ENCODE measurements at regions not wholly inside any gene's neighbourhood (a gene's known extent, or its start where the extent isn't known, plus 50 kb on each side); places are given as distances from the start of the nearest gene placed in this dataset.

- no peak overlapping the region for H3K4ac ChIP-seq (ENCODE audit: low read depth, low read length)
- no peaks in the 10 kb centered on the region for H3K36me3 ChIP-seq (ENCODE audit: control insufficient read depth, insufficient read depth, low read length)
- H3K79me2 ChIP-seq (ENCODE audit: control insufficient read depth, insufficient read depth, low read length): no peaks in the 10 kb centered on the region
- H3K9ac ChIP-seq (ENCODE audit: low read length): no peak overlapping the region
- no peak overlapping the region for H2BK120ac ChIP-seq (ENCODE audit: low read depth, low read length)
- H2BK5ac ChIP-seq (ENCODE audit: low read length): no peak overlapping the region
- no peak overlapping the region for H3K23ac ChIP-seq (ENCODE audit: low read length)
- H2AK5ac ChIP-seq (ENCODE audit: low read length): no peak overlapping the region
- H4K8ac ChIP-seq (ENCODE audit: low read depth, low read length): no peak overlapping the region
- no peaks in the 10 kb centered on the region for H3K27me3 ChIP-seq (ENCODE audit: insufficient read depth, low read length, poor library complexity)
- WGBS (ENCODE audit: extremely low coverage, insufficient coverage, low lambda C conversion rate): no CpG with 5 or more reads among the region's 2 CpGs
- no peaks in the 10 kb centered on the region for H3K79me1 ChIP-seq (ENCODE audit: low read length)
- H2BK15ac ChIP-seq (replicated peaks; ENCODE audit: low read depth): no peak overlapping the region
- no peak overlapping the region for H3K18ac ChIP-seq (ENCODE audit: low read length)
- H3K4me2 ChIP-seq (ENCODE audit: low read length): no peak overlapping the region
- no peak for DNase-seq
- H3K56ac ChIP-seq (ENCODE audit: low read length): no peak overlapping the region
- no peak overlapping the region for H3K27ac ChIP-seq (ENCODE audit: low read depth, low read length)
- H3K4me3 ChIP-seq (ENCODE audit: low read length): no peak overlapping the region
- H3K4me1 ChIP-seq (ENCODE audit: control insufficient read depth, low read depth, low read length): no peaks in the 10 kb centered on the region
- no peak overlapping the region for H4K5ac ChIP-seq (ENCODE audit: low read length)
Observed at GRCh38 chr2:12051831-12052230, 305.4 kb downstream of the LPIN1 start.

- Histone ChIP-seq H2BK120ac (ENCODE audit: low read depth, low read length) (no peak overlapping the region), H3K79me2 (ENCODE audit: control insufficient read depth, insufficient read depth, low read length) (no peaks in the 10 kb centered on the region), H2AK5ac (ENCODE audit: low read length) (no peak overlapping the region), H3K18ac (ENCODE audit: low read length) (no peak overlapping the region), H3K4me3 (ENCODE audit: low read length) (no peak overlapping the region), H4K8ac (ENCODE audit: low read depth, low read length) (no peak overlapping the region), H3K23ac (ENCODE audit: low read length) (no peak overlapping the region), H3K4me2 (ENCODE audit: low read length) (no peak overlapping the region), H4K5ac (ENCODE audit: low read length) (no peak overlapping the region), H2BK15ac (replicated peaks; ENCODE audit: low read depth) (no peak overlapping the region), H3K4me1 (ENCODE audit: control insufficient read depth, low read depth, low read length) (no peaks in the 10 kb centered on the region), H3K36me3 (ENCODE audit: control insufficient read depth, insufficient read depth, low read length) (no peaks in the 10 kb centered on the region), H3K9ac (ENCODE audit: low read length) (no peak overlapping the region), H3K56ac (ENCODE audit: low read length) (no peak overlapping the region), H3K79me1 (ENCODE audit: low read length) (no peaks in the 10 kb centered on the region), H3K27ac (ENCODE audit: low read depth, low read length) (no peak overlapping the region), H3K27me3 (ENCODE audit: insufficient read depth, low read length, poor library complexity) (no peaks in the 10 kb centered on the region), H3K4ac (ENCODE audit: low read depth, low read length) (no peak overlapping the region), H2BK5ac (ENCODE audit: low read length) (no peak overlapping the region)
- WGBS (ENCODE audit: extremely low coverage, insufficient coverage, low lambda C conversion rate): no CpG with 5 or more reads among the region's 3 CpGs
- DNase-seq: no peak
Observed at GRCh38 chr2:12052796-12053195, 306.4 kb downstream of the LPIN1 start.

GRCh38 chr2:12054956-12055618 is 308.7 kb downstream of the LPIN1 start:
- H3K4me1 ChIP-seq (ENCODE audit: control insufficient read depth, low read depth, low read length): no peaks in the 10 kb centered on the region
- no peak overlapping the region for H3K4ac ChIP-seq (ENCODE audit: low read depth, low read length)
- H3K4me2 ChIP-seq (ENCODE audit: low read length): no peak overlapping the region
- no peaks in the 10 kb centered on the region for H3K27me3 ChIP-seq (ENCODE audit: insufficient read depth, low read length, poor library complexity)
- H3K23ac ChIP-seq (ENCODE audit: low read length): no peak overlapping the region
- no peak overlapping the region for H3K4me3 ChIP-seq (ENCODE audit: low read length)
- H4K5ac ChIP-seq (ENCODE audit: low read length): no peak overlapping the region
- H3K36me3 ChIP-seq (ENCODE audit: control insufficient read depth, insufficient read depth, low read length): no peaks in the 10 kb centered on the region
- DNase-seq: no peak
- H2BK15ac ChIP-seq (replicated peaks; ENCODE audit: low read depth): no peak overlapping the region
- H3K56ac ChIP-seq (ENCODE audit: low read length): no peak overlapping the region
- no peak overlapping the region for H2BK5ac ChIP-seq (ENCODE audit: low read length)
- H4K8ac ChIP-seq (ENCODE audit: low read depth, low read length): no peak overlapping the region
- no peak overlapping the region for H2BK120ac ChIP-seq (ENCODE audit: low read depth, low read length)
- H3K18ac ChIP-seq (ENCODE audit: low read length): no peak overlapping the region
- H3K9ac ChIP-seq (ENCODE audit: low read length): no peak overlapping the region
- no peak overlapping the region for H3K27ac ChIP-seq (ENCODE audit: low read depth, low read length)
- H2AK5ac ChIP-seq (ENCODE audit: low read length): no peak overlapping the region
- H3K79me1 ChIP-seq (ENCODE audit: low read length): no peaks in the 10 kb centered on the region
- no peaks in the 10 kb centered on the region for H3K79me2 ChIP-seq (ENCODE audit: control insufficient read depth, insufficient read depth, low read length)
- WGBS (ENCODE audit: extremely low coverage, insufficient coverage, low lambda C conversion rate): no CpG with 5 or more reads among the region's 3 CpGs

DNA sequence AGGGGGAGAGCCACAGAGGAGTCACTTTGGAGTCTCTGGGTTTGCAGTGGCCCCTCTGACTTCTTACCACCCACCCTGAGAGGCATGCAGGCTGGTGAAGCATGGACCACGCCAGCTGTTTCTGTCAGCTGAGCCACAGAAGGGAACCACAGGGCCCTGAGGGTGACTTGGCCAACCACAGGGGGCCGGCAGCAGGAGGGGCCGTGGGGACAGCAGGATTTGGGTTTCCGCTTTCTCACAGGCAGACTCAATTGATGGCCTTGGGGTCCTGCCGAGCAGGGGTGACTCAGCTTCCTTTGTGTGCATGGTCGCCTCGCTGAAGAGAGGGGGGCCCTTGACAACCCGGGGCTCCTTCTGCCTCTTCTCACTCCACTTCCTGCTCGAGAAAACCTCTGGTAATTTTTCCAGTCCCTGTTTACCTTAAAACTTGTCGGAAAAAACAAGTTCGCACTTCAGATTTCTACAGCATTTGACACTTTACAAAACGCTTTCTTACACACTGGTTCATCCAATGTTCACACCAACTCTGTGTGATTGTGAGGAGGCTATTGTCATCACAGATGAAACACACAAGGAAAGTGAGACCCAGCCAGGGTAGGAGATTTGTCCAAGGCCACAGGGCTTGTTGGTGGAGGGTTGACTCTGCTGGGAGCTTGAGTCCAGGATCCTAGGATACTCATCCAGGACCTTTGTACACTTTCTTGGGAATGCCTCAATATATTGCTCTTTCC is 311.2 kb downstream of the LPIN1 start:
- Histone ChIP-seq H4K5ac (ENCODE audit: low read length) (no peak overlapping the region), H3K23ac (ENCODE audit: low read length) (no peak overlapping the region), H3K9ac (ENCODE audit: low read length) (no peak overlapping the region), H3K4ac (ENCODE audit: low read depth, low read length) (peak overlapping the region; percentile 39), H4K8ac (ENCODE audit: low read depth, low read length) (no peak overlapping the region), H3K27me3 (ENCODE audit: insufficient read depth, low read length, poor library complexity) (no peaks in the 10 kb centered on the region), H3K56ac (ENCODE audit: low read length) (no peak overlapping the region), H3K79me1 (ENCODE audit: low read length) (no peaks in the 10 kb centered on the region), H3K4me2 (ENCODE audit: low read length) (no peak overlapping the region), H2BK120ac (ENCODE audit: low read depth, low read length) (no peak overlapping the region), H3K4me3 (ENCODE audit: low read length) (no peak overlapping the region), H3K18ac (ENCODE audit: low read length) (no peak overlapping the region), H2BK15ac (replicated peaks; ENCODE audit: low read depth) (no peak overlapping the region), H3K79me2 (ENCODE audit: control insufficient read depth, insufficient read depth, low read length) (no peaks in the 10 kb centered on the region), H3K4me1 (ENCODE audit: control insufficient read depth, low read depth, low read length) (no peaks in the 10 kb centered on the region), H2BK5ac (ENCODE audit: low read length) (no peak overlapping the region), H2AK5ac (ENCODE audit: low read length) (no peak overlapping the region), H3K36me3 (ENCODE audit: control insufficient read depth, insufficient read depth, low read length) (no peaks in the 10 kb centered on the region), H3K27ac (ENCODE audit: low read depth, low read length) (no peak overlapping the region)
- DNase-seq: no peak
- no CpG with 5 or more reads among the region's 12 CpGs for WGBS (ENCODE audit: extremely low coverage, insufficient coverage, low lambda C conversion rate)

DNA sequence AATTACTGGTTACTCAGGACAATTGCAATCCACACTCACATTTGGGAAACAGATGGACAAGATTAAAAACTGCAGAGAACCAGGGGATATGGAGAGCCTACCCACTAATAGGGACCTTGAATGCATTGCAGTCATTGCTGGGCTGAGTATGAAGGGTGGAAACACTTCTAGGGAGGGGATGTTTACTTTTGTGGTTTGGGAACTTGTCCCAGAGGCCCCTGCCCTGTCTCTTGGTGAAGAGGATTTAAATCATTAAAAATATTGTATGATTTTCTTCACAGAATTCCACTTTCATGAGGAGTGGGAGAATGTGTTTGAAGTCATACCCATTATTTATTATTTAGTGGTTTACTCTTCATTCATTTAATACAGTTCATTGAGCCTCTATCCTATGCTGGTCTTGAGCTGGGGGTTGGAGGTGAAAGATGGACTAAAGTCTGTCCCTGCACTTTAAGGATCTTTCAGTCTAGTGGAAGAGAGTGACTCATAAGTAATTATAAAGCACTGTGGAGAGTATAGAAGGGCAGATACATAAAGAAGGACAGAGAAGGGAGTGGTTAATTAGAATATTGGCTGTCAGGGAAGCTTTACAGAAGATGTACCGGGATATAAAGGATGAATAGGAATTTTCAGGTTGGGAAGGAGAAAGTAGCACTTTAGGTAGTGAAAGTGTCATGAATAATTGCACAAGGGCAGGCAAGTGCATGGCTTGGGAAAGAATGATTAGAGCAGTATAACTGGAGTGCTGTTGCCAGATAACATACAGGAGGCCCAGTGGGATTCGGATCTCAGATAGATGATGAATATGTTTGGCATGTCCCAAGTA is 313.4 kb downstream of the LPIN1 start:
- Histone ChIP-seq H3K4me3 (ENCODE audit: low read length) (no peak overlapping the region), H3K36me3 (ENCODE audit: control insufficient read depth, insufficient read depth, low read length) (no peaks in the 10 kb centered on the region), H3K79me2 (ENCODE audit: control insufficient read depth, insufficient read depth, low read length) (no peaks in the 10 kb centered on the region), H2BK5ac (ENCODE audit: low read length) (no peak overlapping the region), H3K23ac (ENCODE audit: low read length) (no peak overlapping the region), H4K8ac (ENCODE audit: low read depth, low read length) (no peak overlapping the region), H3K56ac (ENCODE audit: low read length) (no peak overlapping the region), H3K18ac (ENCODE audit: low read length) (no peak overlapping the region), H3K4ac (ENCODE audit: low read depth, low read length) (no peak overlapping the region), H4K5ac (ENCODE audit: low read length) (no peak overlapping the region), H3K27me3 (ENCODE audit: insufficient read depth, low read length, poor library complexity) (no peaks in the 10 kb centered on the region), H3K9ac (ENCODE audit: low read length) (no peak overlapping the region), H2AK5ac (ENCODE audit: low read length) (no peak overlapping the region), H3K27ac (ENCODE audit: low read depth, low read length) (no peak overlapping the region), H2BK15ac (replicated peaks; ENCODE audit: low read depth) (no peak overlapping the region), H3K4me2 (ENCODE audit: low read length) (no peak overlapping the region), H3K4me1 (ENCODE audit: control insufficient read depth, low read depth, low read length) (no peaks in the 10 kb centered on the region), H3K79me1 (ENCODE audit: low read length) (no peaks in the 10 kb centered on the region), H2BK120ac (ENCODE audit: low read depth, low read length) (no peak overlapping the region)
- DNase-seq: no peak
- WGBS (ENCODE audit: extremely low coverage, insufficient coverage, low lambda C conversion rate): no CpG with 5 or more reads among the region's 2 CpGs

All from mesendoderm (in vitro differentiated cells).